ENCODE measurements at regions not wholly inside any gene's neighbourhood (a gene's known extent, or its start where the extent isn't known, plus 50 kb on each side); places are given as distances from the start of the nearest gene placed in this dataset.
"Not testable (repeated sequence)": the region's sequence is repeated elsewhere in the genome, so short reads cannot be mapped to it uniquely, and the experiment has no call there.

GRCh38 chr4:164621886-164622521 lies 131.9 kb upstream of the SMIM31 start:
- Histone ChIP-seq H3K27ac (no peak overlapping the region), H3K4me3 (no peak overlapping the region)
- no peak for DNase-seq (ENCODE audit: low spot score)
- no peak for TF ChIP-seq CTCF (IDR thresholded peaks at IDR 0.05)

- no peak for TF ChIP-seq CTCF (IDR thresholded peaks at IDR 0.05)
- DNase-seq (ENCODE audit: low spot score) = no peak
- no peak overlapping the region for H3K27ac ChIP-seq
Measured at GRCh38 chr4:164623099-164623498, 130.8 kb upstream of the SMIM31 start.

GRCh38 chr4:164639001-164639400 lies 114.9 kb upstream of the SMIM31 start:
- no peak for TF ChIP-seq CTCF (IDR thresholded peaks at IDR 0.05)
- no peak overlapping the region for H3K4me3 ChIP-seq
- DNase-seq (ENCODE audit: low spot score) = no peak
- H3K27ac ChIP-seq = no peak overlapping the region

More at GRCh38 chr4:164623099-164623498, 130.8 kb upstream of the SMIM31 start:
- no peak overlapping the region for H3K4me3 ChIP-seq

- TF ChIP-seq CTCF (IDR thresholded peaks at IDR 0.05) = no peak
- no peak for DNase-seq (ENCODE audit: low spot score)
- H3K27ac ChIP-seq = no peak overlapping the region
- H3K4me3 ChIP-seq = no peak overlapping the region
Measured at GRCh38 chr4:164648151-164648848, 105.6 kb upstream of the SMIM31 start.

GRCh38 chr4:164648849-164649212 lies 105.1 kb upstream of the SMIM31 start:
- no peak overlapping the region for H3K4me3 ChIP-seq
- TF ChIP-seq CTCF (IDR thresholded peaks at IDR 0.05) = no peak
- DNase-seq (ENCODE audit: low spot score) = no peak

GRCh38 chr4:164659765-164660164 lies 94.2 kb upstream of the SMIM31 start:
- no peak overlapping the region for H3K4me3 ChIP-seq
- no peak for TF ChIP-seq CTCF (IDR thresholded peaks at IDR 0.05)
- no peak for DNase-seq (ENCODE audit: low spot score)
- no peak overlapping the region for H3K27ac ChIP-seq

More at GRCh38 chr4:164648849-164649212, 105.1 kb upstream of the SMIM31 start:
- H3K27ac ChIP-seq = no peak overlapping the region

- not testable (repeated sequence) for DNase-seq (ENCODE audit: low spot score); H3K4me3 ChIP-seq; H3K27ac ChIP-seq
Measured at GRCh38 chr4:164676152-164676551, 77.8 kb upstream of the SMIM31 start.

All from coronary artery (tissue), 2 donors.